Activated CD8-positive, alpha-beta memory T cell treated with anti-CD3 and anti-CD28 coated beads, Interleukin-2, amount 10 ng/mL, durations not matched to agents 7 days and 5 days (primary cell): ENCODE measurements at regions not wholly inside any gene's neighbourhood (a gene's known extent, or its start where the extent isn't known, plus 50 kb on each side); places are given as distances from the start of the nearest gene placed in this dataset.

ENCODE experiments used
- ATAC-seq: fragments of 150-1000 bp; cut with Tn5 transposase; one replicate; pipeline ENCODE4 v1.10.0; 2021; ENCODE audit warnings: moderate library complexity
- CTCF ChIA-PET: fragments of 350-600 bp; sonication (Branson Sonifier 250); formaldehyde crosslinking; loops from one replicate; lab custom pipeline; 2021; ENCODE audit warnings: antibody characterized with exemption; lab: Charles Lee
- DNase-seq: peaks from one replicate; pipeline ENCODE4 v3.0.0-alpha.2; 2020
- H3K27ac Mint-ChIP-seq: one replicate; pipeline ENCODE4 v1.8.0; 2021; ENCODE audit warnings: mild to moderate bottlenecking, mixed read lengths
- H3K27me3 Mint-ChIP-seq: one replicate; pipeline ENCODE4 v1.8.0; 2021; ENCODE audit warnings: mixed read lengths
- H3K36me3 Mint-ChIP-seq: one replicate; pipeline ENCODE4 v1.8.0; 2021; ENCODE audit warnings: mild to moderate bottlenecking, mixed read lengths
- H3K4me1 Mint-ChIP-seq: one replicate; pipeline ENCODE4 v1.8.0; 2021; ENCODE audit warnings: mixed read lengths
- H3K4me3 Mint-ChIP-seq: one replicate; pipeline ENCODE4 v1.8.0; 2021; ENCODE audit warnings: mild to moderate bottlenecking, moderate library complexity, mixed read lengths
- H3K9me3 Mint-ChIP-seq: one replicate; pipeline ENCODE4 v1.8.0; 2022; ENCODE audit warnings: low read depth, mixed read lengths

- H3K27ac Mint-ChIP-seq: no peak overlapping the region
- CTCF ChIA-PET: no interaction called here
- ATAC-seq (no peak), DNase-seq (no peak)
- peaks cover 19% of the 10 kb centered on the region for H3K4me1 Mint-ChIP-seq
- H3K4me3 Mint-ChIP-seq: no peak overlapping the region
- H3K36me3 Mint-ChIP-seq: peaks cover 6% of the 10 kb centered on the region
- peaks cover 4% of the 10 kb centered on the region for H3K27me3 Mint-ChIP-seq
- H3K9me3 Mint-ChIP-seq: peaks cover 2% of the 10 kb centered on the region
Observed at GRCh38 chr2:147487286-147487977, 357.4 kb upstream of the ACVR2A start.

GRCh38 chr2:147485210-147485851, 359.5 kb upstream of the ACVR2A start:
- no peak for DNase-seq

GRCh38 chr2:147483911-147484310, 360.9 kb upstream of the ACVR2A start:
- H3K4me3 Mint-ChIP-seq: no peak overlapping the region
- CTCF ChIA-PET: interaction anchor here (0.8 to 1.1 kb wide), 2 partner anchors 14 to 16 kb away, joined by 3 read pairs; no protein-coding TSS in a partner anchor
- H3K9me3 Mint-ChIP-seq: no peaks in the 10 kb centered on the region
- H3K36me3 Mint-ChIP-seq: no peaks in the 10 kb centered on the region
- no peaks in the 10 kb centered on the region for H3K4me1 Mint-ChIP-seq
- DNase-seq: no peak
- ATAC-seq: no peak
- H3K27ac Mint-ChIP-seq: no peak overlapping the region
- H3K27me3 Mint-ChIP-seq: no peaks in the 10 kb centered on the region

More at GRCh38 chr2:147485210-147485851, 359.5 kb upstream of the ACVR2A start:
- Mint-ChIP-seq H3K27ac (no peak overlapping the region), H3K27me3 (peaks cover 1% of the 10 kb centered on the region), H3K4me3 (no peak overlapping the region), H3K9me3 (no peaks in the 10 kb centered on the region), H3K4me1 (peaks cover 6% of the 10 kb centered on the region), H3K36me3 (peaks cover 1% of the 10 kb centered on the region)
- CTCF ChIA-PET: no interaction called here
- no peak for ATAC-seq

GRCh38 chr2:147482916-147483669, 361.7 kb upstream of the ACVR2A start:
- H3K4me3 Mint-ChIP-seq: no peak overlapping the region
- ATAC-seq (no peak), DNase-seq (no peak)
- H3K36me3 Mint-ChIP-seq: no peaks in the 10 kb centered on the region
- CTCF ChIA-PET: interaction anchor here (0.8 kb wide), 1 partner anchor 17 kb away, joined by 3 read pairs; no protein-coding TSS in a partner anchor
- H3K27ac Mint-ChIP-seq: no peak overlapping the region
- no peaks in the 10 kb centered on the region for H3K9me3 Mint-ChIP-seq
- no peaks in the 10 kb centered on the region for H3K27me3 Mint-ChIP-seq
- no peaks in the 10 kb centered on the region for H3K4me1 Mint-ChIP-seq

DNA sequence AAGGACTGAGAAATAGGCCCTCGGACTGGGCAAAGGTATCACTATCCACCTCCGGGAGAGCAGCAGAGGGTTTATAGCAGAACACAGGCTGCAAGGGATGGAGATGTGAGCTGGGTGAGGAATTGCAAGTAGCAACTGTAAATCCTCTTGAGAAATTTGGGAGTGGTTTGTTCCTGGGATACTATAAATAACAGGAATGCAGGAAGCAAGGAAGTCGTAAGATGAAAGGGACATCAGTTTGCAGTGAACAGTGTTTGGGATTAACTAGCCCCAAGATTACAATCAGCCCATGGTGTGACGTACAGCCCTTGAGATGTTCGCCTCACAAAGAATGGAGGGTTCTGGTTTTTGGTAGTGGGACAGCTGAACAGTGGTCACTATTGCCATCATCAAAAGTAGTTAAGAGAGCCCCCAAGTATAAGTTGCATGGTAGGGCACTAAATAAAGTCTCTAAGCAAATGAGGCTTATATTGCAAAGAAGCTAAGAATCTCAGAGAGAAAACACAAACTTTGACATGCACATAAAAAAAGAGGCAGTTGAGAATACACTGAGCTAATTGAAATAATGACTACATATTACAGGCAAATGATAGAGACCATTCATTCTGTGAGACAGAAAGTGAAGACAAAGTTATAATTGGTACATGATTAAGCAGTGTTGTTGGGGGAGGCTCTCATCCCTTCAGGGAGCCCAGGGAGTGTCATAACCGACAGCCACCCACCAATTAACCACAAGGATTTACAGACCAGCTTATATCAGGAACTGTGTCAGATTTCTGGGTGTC, 362.5 kb upstream of the ACVR2A start:
- no peaks in the 10 kb centered on the region for H3K4me1 Mint-ChIP-seq
- no peaks in the 10 kb centered on the region for H3K27me3 Mint-ChIP-seq
- no peak overlapping the region for H3K4me3 Mint-ChIP-seq
- DNase-seq: no peak
- no peaks in the 10 kb centered on the region for H3K9me3 Mint-ChIP-seq
- H3K36me3 Mint-ChIP-seq: no peaks in the 10 kb centered on the region
- no peak overlapping the region for H3K27ac Mint-ChIP-seq
- ATAC-seq: no peak
- CTCF ChIA-PET: no interaction called here

- no peak for ATAC-seq
- no peaks in the 10 kb centered on the region for H3K9me3 Mint-ChIP-seq
- no peaks in the 10 kb centered on the region for H3K27me3 Mint-ChIP-seq
- no peaks in the 10 kb centered on the region for H3K4me1 Mint-ChIP-seq
- CTCF ChIA-PET: no interaction called here
- no peak for DNase-seq
- no peak overlapping the region for H3K27ac Mint-ChIP-seq
- H3K4me3 Mint-ChIP-seq: no peak overlapping the region
- H3K36me3 Mint-ChIP-seq: no peaks in the 10 kb centered on the region
Observed at GRCh38 chr2:147479358-147479757, 365.5 kb upstream of the ACVR2A start.

DNA sequence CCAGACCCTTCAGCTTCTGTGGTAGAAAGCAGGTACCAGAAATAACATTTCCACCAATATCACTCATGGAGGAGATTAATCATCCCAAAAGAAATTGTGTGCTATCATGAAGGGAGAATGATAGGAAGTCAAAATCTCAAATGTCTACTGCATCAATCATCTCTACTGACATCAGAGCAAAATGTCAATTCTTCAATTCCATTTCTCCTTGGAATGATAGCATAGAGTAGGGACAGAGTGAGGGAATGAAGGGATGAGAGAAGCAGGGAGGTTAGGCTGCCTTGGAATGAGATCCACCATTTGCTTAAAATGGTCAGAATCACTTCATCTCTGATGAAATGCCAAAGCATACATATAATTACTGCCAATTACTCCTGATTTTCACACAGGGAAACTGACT, 371.8 kb upstream of the ACVR2A start:
- no peak for DNase-seq
- no peak for ATAC-seq
- Mint-ChIP-seq H3K9me3 (no peaks in the 10 kb centered on the region), H3K4me3 (no peak overlapping the region), H3K27ac (no peak overlapping the region), H3K27me3 (no peaks in the 10 kb centered on the region), H3K36me3 (no peaks in the 10 kb centered on the region), H3K4me1 (no peaks in the 10 kb centered on the region)
- CTCF ChIA-PET: no interaction called here

- H3K4me3 Mint-ChIP-seq: no peak overlapping the region
- CTCF ChIA-PET: no interaction called here
- peaks cover 3% of the 10 kb centered on the region for H3K4me1 Mint-ChIP-seq
- no peaks in the 10 kb centered on the region for H3K27me3 Mint-ChIP-seq
- no peaks in the 10 kb centered on the region for H3K9me3 Mint-ChIP-seq
- no peaks in the 10 kb centered on the region for H3K36me3 Mint-ChIP-seq
- ATAC-seq (no peak), DNase-seq (no peak)
- H3K27ac Mint-ChIP-seq: no peak overlapping the region
Observed at GRCh38 chr2:147471126-147471525, 373.7 kb upstream of the ACVR2A start.

DNA sequence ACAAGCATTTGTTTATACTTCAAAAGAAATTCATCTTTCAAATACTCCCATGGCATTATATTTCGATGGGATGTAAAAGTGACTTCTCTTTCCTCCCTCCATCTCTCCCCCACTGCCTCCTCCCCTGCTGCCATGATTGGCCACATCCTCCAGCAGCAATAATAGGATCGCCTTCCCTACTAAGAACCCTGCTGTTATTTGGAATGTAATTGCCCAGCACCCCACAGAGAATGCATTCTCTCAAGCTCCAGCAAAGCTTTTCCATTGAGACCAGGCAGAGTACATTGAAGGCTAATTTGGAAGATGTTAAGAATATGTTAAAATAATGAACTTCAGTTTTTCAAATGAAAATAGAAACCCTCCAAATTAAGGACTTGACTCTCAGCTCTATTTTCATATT, 375.4 kb upstream of the ACVR2A start:
- ATAC-seq (no peak), DNase-seq (no peak)
- Mint-ChIP-seq H3K4me3 (no peak overlapping the region), H3K27me3 (no peaks in the 10 kb centered on the region), H3K36me3 (no peaks in the 10 kb centered on the region), H3K27ac (no peak overlapping the region), H3K4me1 (peaks cover 3% of the 10 kb centered on the region), H3K9me3 (no peaks in the 10 kb centered on the region)
- CTCF ChIA-PET: no interaction called here

DNA sequence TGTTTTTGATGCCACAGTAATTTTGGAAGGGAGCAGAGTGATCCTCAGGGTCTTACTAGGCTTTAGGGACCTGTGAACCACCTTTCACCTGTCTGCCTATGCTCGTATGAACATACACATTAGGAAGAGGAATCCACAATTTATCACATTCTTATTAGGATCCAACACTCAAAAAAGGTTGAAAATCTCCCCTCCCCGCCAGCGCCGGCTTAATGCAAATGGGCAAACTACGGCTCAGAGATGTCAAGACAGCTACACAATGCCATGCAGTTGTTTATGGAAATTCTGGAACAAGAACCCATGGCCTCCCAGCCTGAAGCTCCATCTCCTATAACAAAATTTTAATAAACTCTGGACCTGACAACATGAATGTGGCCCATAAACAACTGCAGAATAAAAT, 375.9 kb upstream of the ACVR2A start:
- Mint-ChIP-seq H3K27ac (no peak overlapping the region), H3K9me3 (no peaks in the 10 kb centered on the region), H3K4me3 (no peak overlapping the region), H3K36me3 (no peaks in the 10 kb centered on the region), H3K4me1 (peaks cover 3% of the 10 kb centered on the region), H3K27me3 (no peaks in the 10 kb centered on the region)
- ATAC-seq: no peak
- CTCF ChIA-PET: no interaction called here
- DNase-seq: no peak

DNA sequence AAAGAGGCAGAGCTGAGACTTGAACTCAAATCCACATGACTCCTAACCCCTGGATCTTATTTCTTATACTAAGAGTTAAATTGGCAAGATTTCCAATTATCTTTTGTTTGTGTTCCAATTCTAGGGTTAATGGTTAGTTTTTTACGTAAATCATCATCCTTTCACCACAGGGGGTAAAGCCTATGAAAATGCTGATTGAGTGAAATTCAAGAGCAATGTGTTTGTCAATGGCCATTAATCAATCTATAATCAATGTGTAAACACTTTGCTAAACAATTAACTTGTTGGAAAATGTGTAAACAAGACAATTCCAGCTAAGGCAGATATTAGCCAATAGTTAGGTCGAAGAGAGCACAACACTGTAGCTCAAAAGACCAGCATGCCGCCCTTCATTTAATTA, 376.5 kb upstream of the ACVR2A start:
- no peak for DNase-seq
- CTCF ChIA-PET: no interaction called here
- H3K27ac Mint-ChIP-seq: no peak overlapping the region
- H3K4me3 Mint-ChIP-seq: no peak overlapping the region
- peaks cover 3% of the 10 kb centered on the region for H3K4me1 Mint-ChIP-seq
- H3K27me3 Mint-ChIP-seq: no peaks in the 10 kb centered on the region
- H3K36me3 Mint-ChIP-seq: no peaks in the 10 kb centered on the region
- H3K9me3 Mint-ChIP-seq: no peaks in the 10 kb centered on the region
- ATAC-seq: no peak

- H3K27me3 Mint-ChIP-seq: no peaks in the 10 kb centered on the region
- H3K9me3 Mint-ChIP-seq: no peaks in the 10 kb centered on the region
- CTCF ChIA-PET: no interaction called here
- no peak overlapping the region for H3K4me3 Mint-ChIP-seq
- no peaks in the 10 kb centered on the region for H3K36me3 Mint-ChIP-seq
- ATAC-seq (no peak), DNase-seq (no peak)
- no peak overlapping the region for H3K27ac Mint-ChIP-seq
- peaks cover 3% of the 10 kb centered on the region for H3K4me1 Mint-ChIP-seq
Observed at GRCh38 chr2:147467441-147467840, 377.4 kb upstream of the ACVR2A start.

GRCh38 chr2:147464737-147465357, 380.0 kb upstream of the ACVR2A start:
- Mint-ChIP-seq H3K9me3 (no peaks in the 10 kb centered on the region), H3K4me1 (peaks cover 3% of the 10 kb centered on the region), H3K27ac (no peak overlapping the region), H3K27me3 (no peaks in the 10 kb centered on the region), H3K4me3 (no peak overlapping the region), H3K36me3 (no peaks in the 10 kb centered on the region)
- DNase-seq (no peak), ATAC-seq (no peak)
- CTCF ChIA-PET: no interaction called here
